GM12874 (cell line): ENCODE measurements at regions not wholly inside any gene's neighbourhood (a gene's known extent, or its start where the extent isn't known, plus 50 kb on each side); places are given as distances from the start of the nearest gene placed in this dataset.

ENCODE experiments used
- CTCF ChIP-seq: IDR thresholded peaks from 2 replicates; pipeline ENCODE4 v1.5.1; 2011; ENCODE audit warnings: low read depth, mild to moderate bottlenecking, control low read depth, low read length, moderate library complexity; ENCODE audit not compliant: insufficient read depth

DNA sequence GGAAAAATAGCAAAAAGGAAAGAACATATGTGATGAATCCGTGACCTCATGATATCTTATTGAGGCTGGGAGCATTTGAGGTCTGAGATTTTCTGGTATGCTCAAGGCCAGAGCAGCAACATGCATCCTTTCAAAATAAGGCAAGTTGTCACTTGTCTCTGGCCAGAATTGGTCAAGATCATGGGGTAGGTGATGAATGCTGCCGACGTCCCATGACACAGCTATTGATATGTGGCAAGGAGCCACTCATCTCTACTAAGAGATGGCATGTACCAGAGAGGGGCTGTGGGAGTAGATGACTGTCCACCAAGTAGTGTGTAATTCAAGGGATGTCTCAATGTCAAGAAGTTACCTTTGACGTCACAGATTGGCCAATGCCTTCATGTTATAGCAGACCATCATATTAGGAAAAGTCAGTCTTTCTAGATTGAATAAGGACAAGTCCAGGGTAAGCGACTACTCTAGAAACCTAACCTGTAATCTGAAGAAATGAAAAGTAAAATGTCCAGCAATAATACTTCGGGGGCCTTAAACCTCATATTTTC, 527.4 kb downstream of the BMP2 start:
- no peak for TF ChIP-seq CTCF

- no peak for TF ChIP-seq CTCF
These were observed 534.3 kb downstream of the BMP2 start for GRCh38 chr20:7301807-7302206.

DNA sequence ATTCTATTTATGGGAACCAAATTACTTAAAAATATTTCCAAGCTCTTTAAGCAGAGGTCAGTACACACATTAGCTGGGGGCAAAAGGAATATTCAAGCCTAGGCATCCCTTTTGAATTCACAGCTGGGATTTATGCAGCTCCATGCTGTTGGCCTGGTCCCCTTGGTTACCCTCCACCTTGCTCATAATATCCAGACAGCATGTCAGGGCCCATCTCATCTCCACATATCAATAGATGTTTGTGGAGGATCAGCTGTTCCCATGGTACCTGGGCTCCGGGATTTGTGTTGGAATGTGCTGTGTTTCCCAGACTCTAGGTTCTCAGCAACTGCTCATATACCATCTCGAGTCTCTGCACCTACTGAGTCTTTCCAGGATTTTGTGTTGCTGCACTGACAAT, 534.8 kb downstream of the BMP2 start:
- TF ChIP-seq CTCF: no peak

GRCh38 chr20:7305976-7306375, 538.5 kb downstream of the BMP2 start:
- no peak for TF ChIP-seq CTCF

DNA sequence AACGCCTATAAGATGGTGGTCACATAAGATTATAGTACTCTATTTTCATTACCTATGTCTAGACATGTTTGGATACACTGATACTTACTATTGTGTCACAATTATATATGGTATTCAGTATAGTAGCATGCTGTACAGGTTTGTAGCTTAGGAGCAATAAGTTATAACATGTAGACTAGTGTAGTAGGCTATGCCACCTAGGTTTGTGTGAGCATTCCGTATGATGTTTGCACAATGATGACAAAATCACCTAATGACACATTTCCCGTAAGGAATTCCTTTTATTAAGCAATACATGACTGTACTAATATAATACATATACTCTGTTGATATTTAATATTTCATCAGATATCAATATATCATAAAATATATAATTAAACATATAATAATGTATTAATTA, 540.7 kb downstream of the BMP2 start:
- no peak for TF ChIP-seq CTCF

DNA sequence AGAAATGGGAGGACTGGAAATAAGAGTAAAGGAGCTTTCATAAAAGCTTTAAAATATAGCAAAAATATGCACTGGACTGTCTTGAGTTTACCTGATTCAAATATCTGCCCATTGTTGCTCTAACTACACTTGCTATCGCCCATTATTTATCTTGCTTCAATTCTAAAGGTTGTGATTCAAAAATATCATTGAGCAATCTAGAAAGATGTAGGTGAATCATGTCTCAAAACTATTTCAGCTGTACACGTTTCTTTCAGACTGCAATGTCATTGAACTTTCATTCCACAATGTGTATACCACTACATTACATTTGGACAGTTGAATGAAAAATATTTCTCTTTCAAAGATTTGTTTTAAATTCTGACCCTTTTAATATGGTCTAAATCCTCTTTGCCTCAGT, 545.6 kb downstream of the BMP2 start:
- TF ChIP-seq CTCF: no peak

DNA sequence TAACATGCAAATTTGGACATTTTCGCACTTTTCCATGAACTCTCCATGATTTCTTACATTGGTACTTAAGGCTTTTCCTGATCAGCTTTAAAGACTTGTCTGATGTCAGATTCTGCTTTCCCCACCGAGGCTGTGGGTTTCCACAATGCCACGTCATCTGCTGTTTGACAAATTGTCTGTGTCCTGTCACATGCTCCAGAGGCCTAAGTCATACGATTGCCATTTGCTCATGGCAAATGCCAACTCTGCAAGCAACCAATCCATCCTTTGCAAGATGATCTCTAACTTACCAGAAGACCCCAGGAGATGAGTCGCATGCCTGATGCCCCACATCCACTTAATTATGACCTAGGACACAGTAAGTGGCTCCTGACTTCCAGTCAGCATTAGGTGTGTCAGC, 556.5 kb downstream of the BMP2 start:
- no peak for TF ChIP-seq CTCF

DNA sequence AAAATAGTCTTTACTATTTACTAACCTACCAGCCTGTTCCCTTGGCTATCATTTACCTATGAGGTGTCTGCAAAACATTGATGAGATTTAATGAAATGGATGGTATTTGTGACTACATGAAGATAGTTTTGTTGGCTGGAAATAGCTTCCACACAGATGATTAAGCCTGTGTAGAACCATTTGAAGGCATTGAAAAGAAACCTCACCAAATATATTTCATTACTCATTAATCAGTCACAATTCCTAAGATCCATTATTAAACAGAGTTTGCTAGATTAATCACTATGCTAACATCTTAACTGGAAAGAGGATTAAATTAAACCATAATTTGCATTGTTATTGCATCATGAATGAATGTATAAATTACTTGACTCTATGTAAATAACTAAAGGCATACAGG, 560.3 kb downstream of the BMP2 start:
- no peak for TF ChIP-seq CTCF
